Cardiac septum (tissue), 1 donor: ENCODE measurements at regions not wholly inside any gene's neighbourhood (a gene's known extent, or its start where the extent isn't known, plus 50 kb on each side); places are given as distances from the start of the nearest gene placed in this dataset.

Source experiments
- DNase-seq: peaks from one replicate; pipeline ENCODE4 v3.0.0-alpha.2; 2020; ENCODE audit warnings: low spot score
- intact Hi-C: fragments of 100-400 bp; cut with DNase I; formaldehyde crosslinking; loops from one replicate; pipeline ENCODE4 v1.14.0; 2022
- donor health status: DM: no; HTN: no; CAD: no.

DNA sequence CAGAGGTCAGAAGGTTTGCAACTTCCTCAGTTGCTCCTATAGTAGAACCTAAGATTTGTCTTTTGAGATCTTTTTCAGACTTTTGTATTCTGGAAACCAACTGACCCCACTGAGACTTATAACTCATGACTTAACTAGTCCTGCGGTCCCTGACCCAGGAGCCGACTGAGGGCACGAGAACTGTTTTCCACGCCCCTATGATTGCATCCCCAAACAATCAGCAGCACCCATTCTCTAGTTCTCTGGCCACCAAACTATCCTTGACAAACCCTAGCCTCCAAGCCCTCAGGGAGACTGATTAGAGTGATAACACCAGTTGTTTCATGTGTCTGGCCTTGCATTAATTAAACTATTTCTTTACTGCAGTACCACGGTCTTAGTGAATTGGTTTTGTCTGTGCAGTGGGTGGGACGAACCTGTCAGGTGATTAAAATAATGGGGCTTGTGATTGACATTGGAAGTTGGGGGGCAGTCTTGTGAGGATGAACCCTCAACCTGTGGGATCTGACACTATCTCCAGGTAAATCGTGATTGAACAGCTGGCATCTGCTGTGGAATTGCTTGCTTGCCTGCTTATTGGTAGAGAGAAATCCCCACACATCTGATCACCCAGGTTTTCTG is 95.7 kb downstream of the B3GNT2 start:
- intact Hi-C loops: loop anchor here (2.0 to 10.0 kb wide), 3 partner anchors 95 to 377 kb away; partner anchors contain the start of gene B3GNT2

DNA sequence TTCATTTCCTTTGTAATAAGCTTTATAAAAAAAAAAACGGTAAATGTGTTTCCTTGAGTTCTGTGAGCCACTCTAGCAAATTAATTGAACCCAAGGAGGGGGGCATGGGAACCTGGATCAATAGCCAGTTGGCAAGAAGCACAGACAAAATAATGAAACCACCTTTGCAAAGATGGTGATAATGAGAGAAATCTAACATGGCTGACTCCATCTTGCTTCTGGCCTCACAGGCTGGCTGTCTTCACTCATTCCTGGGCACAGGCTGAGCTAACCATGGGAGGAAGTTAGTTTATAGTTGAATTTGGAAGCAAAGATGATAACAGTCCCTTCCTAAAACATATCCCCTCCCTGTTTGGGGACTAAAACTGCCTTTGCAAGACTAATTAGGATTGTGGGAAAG is 95.1 kb downstream of the B3GNT2 start:
- intact Hi-C loops: loop anchor here (5.0 to 10.0 kb wide), 2 partner anchors 304 to 376 kb away; no protein-coding TSS in a partner anchor
- no peak for DNase-seq

More for the DNA sequence above, 95.7 kb downstream of the B3GNT2 start:
- no peak for DNase-seq

DNA sequence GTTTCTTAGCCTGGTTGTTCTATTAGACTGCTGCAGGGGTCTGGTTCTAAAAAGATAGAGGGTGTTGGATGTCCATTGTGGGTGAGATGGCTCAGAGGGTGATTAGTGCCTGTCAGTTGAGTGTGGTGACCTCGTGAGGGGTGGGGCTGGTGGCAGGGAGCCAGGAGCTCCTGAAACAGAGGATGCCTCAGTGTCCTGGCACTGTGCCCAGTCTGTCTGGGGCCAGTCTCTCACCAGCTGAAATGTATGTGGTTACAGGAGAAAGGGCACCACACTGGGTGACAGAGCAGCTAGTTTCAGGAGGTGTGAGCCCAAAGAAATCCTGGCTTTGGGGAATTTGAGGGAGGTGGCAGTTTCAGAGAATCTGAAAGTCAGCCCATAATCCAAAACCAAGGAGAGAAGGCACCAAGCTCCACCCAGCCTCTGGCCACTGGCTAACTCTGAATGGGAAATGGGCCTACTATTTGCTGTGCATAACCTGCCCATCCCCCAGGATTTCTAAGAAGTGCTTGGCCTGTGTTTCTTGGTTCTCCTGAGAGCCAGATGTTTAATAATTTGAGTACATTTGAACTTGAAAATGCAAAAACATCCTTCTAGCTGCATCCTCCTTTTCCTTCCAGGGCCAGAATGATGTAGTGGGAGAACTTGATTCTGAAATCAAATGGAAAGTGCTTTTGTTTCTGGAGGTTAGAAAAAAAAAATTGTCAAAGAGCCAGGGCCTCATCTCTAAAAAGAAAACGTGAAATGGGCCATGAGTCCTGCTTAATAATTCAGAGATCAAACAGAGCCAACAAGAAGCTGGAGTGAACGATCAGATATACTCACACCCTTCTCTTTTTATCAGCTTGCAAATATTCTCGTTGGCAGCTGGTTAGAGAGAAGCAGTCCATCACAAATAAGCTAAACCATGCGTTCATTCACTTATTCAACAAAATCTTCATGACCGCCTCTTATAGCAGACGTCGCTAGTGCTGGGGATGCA is 92.3 kb downstream of the B3GNT2 start:
- DNase-seq: peak; percentile 81
- intact Hi-C loops: no loop called here

DNA sequence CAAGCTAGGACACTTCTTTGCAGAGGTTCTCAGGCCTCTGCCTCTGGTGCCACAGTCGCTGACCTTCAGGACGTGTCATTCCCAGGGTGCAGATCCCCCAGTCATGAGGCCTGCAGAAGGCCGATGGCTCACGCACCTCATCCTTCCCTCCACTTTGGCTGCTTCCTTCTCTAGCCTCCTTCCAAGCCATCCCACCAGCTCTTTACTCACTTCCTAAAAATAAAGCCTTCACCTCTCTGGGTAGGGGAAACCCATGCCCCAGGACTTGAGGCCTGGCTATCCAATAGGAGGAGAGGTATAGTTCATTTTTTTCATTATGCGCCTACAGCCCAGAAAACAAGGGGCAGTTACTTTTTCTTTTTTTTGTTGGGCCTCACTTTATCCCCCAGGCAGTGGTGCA is 91.4 kb downstream of the B3GNT2 start:
- intact Hi-C loops: no loop called here
- no peak for DNase-seq

DNA sequence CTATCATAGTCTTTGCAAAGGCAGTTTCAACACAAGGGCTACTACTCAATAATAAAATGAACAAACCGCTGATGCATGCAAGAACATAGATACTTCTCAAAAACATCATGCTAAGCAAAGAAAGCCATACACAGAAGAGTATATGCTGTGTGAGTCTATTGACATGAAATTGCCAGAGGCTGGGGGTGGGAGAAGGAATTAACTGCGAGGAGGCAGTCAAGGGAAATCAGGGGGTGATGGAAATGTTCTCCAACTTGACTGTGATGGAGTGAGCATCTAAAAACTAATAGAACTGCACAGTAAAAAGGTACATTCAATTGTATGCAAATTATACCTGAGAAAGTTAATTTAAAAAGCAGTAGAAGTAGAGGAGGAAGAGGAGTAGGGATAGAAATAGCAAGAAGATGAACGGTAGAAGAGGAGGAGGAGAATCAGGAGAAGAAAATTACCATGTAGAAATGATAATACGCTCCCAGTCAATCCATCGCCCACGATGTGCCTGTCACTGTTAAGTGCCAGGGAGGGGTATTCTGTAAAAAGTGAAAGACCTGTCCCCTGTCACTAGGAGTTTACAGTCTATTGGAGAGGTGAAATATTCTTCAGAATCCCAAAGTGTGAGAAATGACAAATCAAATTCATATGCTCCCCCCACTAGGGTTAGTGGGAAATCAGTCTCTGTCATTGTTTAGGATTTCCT is 90.3 kb downstream of the B3GNT2 start:
- DNase-seq: no peak
- intact Hi-C loops: no loop called here

DNA sequence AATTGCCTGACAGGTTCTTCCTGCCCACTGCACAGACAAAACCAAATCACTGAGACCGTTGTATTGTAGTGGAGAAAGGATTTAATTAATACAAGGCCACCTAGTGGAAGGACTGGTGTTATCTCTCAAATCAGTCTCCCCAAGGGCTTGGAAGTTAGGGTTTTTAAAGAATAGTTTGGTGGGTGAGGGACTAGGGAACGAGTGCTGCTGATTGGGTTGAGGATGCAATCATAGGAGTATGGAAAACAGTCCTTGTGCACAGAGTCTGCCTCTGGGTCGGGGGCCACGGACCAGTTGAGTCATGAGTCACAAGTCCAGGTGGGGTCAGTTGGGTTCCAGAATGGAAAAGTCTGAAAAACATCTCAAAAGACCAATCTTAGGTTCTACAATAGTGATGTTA is 89.1 kb downstream of the B3GNT2 start:
- intact Hi-C loops: no loop called here
- DNase-seq: no peak

DNA sequence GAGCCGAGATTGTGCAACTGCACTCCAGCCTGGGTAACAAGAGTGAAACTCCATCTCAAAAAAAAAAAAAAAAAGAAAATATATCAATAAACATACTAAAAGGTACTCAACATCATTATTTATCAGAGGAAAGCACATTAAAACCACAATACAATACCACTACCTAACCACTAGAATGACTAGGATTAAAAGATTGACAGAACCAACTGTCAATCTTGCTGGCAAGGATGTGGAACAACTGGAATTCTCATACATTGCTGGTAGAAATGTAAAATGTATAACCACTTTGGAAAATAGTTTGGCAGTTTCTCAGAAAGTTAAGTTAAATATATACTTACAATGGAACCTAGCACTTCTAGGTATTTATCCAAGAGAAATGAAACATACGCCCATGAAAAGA is 88.6 kb downstream of the B3GNT2 start:
- no peak for DNase-seq
- intact Hi-C loops: no loop called here

DNA sequence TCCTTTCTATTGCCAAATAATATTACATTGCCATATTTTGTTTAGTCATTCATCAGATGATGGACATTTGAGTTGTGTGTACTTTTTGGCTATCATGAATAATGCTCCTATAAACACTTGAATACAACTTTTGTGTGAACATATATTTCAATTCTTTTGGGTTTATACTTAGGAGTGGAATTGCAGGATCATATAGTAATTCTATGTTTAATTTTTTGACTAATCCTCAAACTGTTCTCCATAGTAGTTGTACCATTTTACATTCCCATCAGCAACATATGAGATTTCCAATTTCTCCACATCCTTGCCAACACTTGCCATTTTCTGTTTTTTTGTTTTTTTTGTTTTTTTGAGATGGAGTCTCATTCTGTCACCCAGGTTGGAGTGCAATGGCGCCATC is 87.2 kb downstream of the B3GNT2 start:
- no peak for DNase-seq
- intact Hi-C loops: no loop called here

DNA sequence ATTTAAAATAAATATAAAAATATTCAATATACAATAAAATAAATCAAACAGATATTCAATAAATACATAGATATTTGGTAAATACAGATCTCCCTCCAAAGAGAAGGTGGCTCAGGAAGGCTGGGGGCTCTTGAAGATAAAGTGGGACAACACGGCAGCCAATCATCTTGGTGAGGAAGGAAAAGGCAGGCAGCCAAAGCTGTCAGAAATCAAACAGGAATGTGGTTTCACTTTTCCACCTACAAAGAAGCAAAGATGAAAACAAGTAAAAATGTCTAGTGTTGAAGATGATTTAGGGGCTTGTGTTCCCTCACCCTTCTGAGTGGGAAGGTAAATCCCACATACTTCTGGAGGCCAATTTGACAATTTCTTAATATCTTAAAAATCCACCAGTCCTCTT is 85.7 kb downstream of the B3GNT2 start:
- DNase-seq: no peak
- intact Hi-C loops: no loop called here

DNA sequence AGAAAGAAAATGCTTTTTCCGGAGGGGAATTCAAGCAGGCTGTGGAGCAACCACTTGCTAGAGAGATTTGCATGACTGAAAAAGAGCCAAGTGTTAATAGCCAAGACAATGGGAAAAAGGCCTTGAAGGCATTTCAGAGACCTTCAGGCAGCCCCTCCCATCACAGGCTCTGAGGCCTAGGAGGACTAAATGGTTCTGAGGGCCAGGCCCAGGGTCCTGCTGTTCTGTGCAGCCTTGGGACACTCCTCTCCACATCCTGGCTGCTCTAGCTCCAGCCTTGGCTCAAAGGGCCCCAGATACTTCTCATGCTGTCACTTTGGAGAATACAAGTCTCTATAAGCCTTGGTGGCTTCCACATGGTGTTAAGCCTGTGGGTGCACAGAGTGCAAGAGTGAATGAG is 81.8 kb downstream of the B3GNT2 start:
- intact Hi-C loops: no loop called here
- no peak for DNase-seq
